ENCODE measurements at regions not wholly inside any gene's neighbourhood (a gene's known extent, or its start where the extent isn't known, plus 50 kb on each side); places are given as distances from the start of the nearest gene placed in this dataset.

GRCh38 chr5:174236070-174236469 is 190.6 kb downstream of the NSG2 start (continued):
- TF ChIP-seq TCF7L2 (IDR thresholded peaks at IDR 0.05; ENCODE audit: borderline replicate concordance, extremely low read depth, insufficient read depth, insufficient read length) = no peak

- intact Hi-C loops (cut with micrococcal nuclease) = no loop called here
- no peak overlapping the region for H2AFZ ChIP-seq (ENCODE audit: low read depth, low read length, poor library complexity, severe bottlenecking)
- no peak overlapping the region for H3K4me2 ChIP-seq (ENCODE audit: low read length)
- no peaks in the 10 kb centered on the region for H3K4me1 ChIP-seq (ENCODE audit: control insufficient read depth in 1 of 2, insufficient read depth in 2 of 2, low read length in 2 of 2)
- no peaks in the 10 kb centered on the region for H3K9me3 ChIP-seq (ENCODE audit: control insufficient read depth in 1 of 2, insufficient read depth in 1 of 2, low read depth in 1 of 2, low read length in 2 of 2)
- ChIA-PET POLR2A (no interaction called here), RAD21 (ENCODE audit: low non-redundant PET in 1 of 2, low total read pairs in 2 of 2, uncharacterized antibody in 2 of 2, unreplicated experiment in 2 of 2) (no interaction called here), CTCF (no interaction called here)
- no peak for ATAC-seq
- H3K27me3 ChIP-seq (ENCODE audit: insufficient read depth, low read length) = no peaks in the 10 kb centered on the region
- no peak overlapping the region for H3K4me3 ChIP-seq (replicated peaks in 1 of 2; ENCODE audit: low read depth in 1 of 2, low read length in 2 of 2)
- no peak overlapping the region for H3K9ac ChIP-seq (ENCODE audit: low read length)
- H4K20me1 ChIP-seq (ENCODE audit: insufficient read depth) = no peaks in the 10 kb centered on the region
- no peaks in the 10 kb centered on the region for H3K9me2 ChIP-seq (ENCODE audit: insufficient read depth)
- no TSS peak for BruUV-seq (replicated peaks)
- no peaks in the 10 kb centered on the region for H3K36me3 ChIP-seq (ENCODE audit: control insufficient read depth in 1 of 2, insufficient read depth in 2 of 2, low read length in 2 of 2)
- no peak for DNase-seq (ENCODE audit: low read depth, low spot score)
- TF ChIP-seq FOSL1 (IDR thresholded peaks at IDR 0.05; ENCODE audit: low read depth) (no peak), ZBTB33 (IDR thresholded peaks at IDR 0.05; ENCODE audit: extremely low read depth, insufficient replicate concordance, low read length) (no peak), ATF3 (IDR thresholded peaks at IDR 0.05) (no peak)
- H3K27ac ChIP-seq (ENCODE audit: low read depth, low read length) = no peak overlapping the region
- no peaks in the 10 kb centered on the region for H3K79me2 ChIP-seq (ENCODE audit: insufficient read depth, low read length)
These were observed 194.2 kb downstream of the NSG2 start for GRCh38 chr5:174239718-174240117.

GRCh38 chr5:174242573-174242972 is 197.1 kb downstream of the NSG2 start:
- Histone ChIP-seq H3K79me2 (ENCODE audit: insufficient read depth, low read length) (no peaks in the 10 kb centered on the region), H3K9me2 (ENCODE audit: insufficient read depth) (no peaks in the 10 kb centered on the region), H3K4me3 (replicated peaks in 1 of 2; ENCODE audit: low read depth in 1 of 2, low read length in 2 of 2) (no peak overlapping the region), H3K4me2 (ENCODE audit: low read length) (no peak overlapping the region), H4K20me1 (ENCODE audit: insufficient read depth) (no peaks in the 10 kb centered on the region), H3K9ac (ENCODE audit: low read length) (no peak overlapping the region), H3K27ac (ENCODE audit: low read depth, low read length) (no peak overlapping the region), H3K36me3 (ENCODE audit: control insufficient read depth in 1 of 2, insufficient read depth in 2 of 2, low read length in 2 of 2) (no peaks in the 10 kb centered on the region), H2AFZ (ENCODE audit: low read depth, low read length, poor library complexity, severe bottlenecking) (no peak overlapping the region), H3K9me3 (ENCODE audit: control insufficient read depth in 1 of 2, insufficient read depth in 1 of 2, low read depth in 1 of 2, low read length in 2 of 2) (no peaks in the 10 kb centered on the region), H3K4me1 (ENCODE audit: control insufficient read depth in 1 of 2, insufficient read depth in 2 of 2, low read length in 2 of 2) (no peaks in the 10 kb centered on the region), H3K27me3 (ENCODE audit: insufficient read depth, low read length) (no peaks in the 10 kb centered on the region; the same call in 1 of the 2 replicates)
- RAD21 ChIA-PET (ENCODE audit: low non-redundant PET in 1 of 2, low total read pairs in 2 of 2, uncharacterized antibody in 2 of 2, unreplicated experiment in 2 of 2) = no interaction called here
- DNase-seq (ENCODE audit: low read depth, low spot score) (no peak), ATAC-seq (no peak)
- CTCF ChIA-PET = no interaction called here
- intact Hi-C loops (cut with micrococcal nuclease) = no loop called here
- BruUV-seq (replicated peaks) = no TSS peak
- TF ChIP-seq ZBTB33 (IDR thresholded peaks at IDR 0.05; ENCODE audit: extremely low read depth, insufficient replicate concordance, low read length) (no peak), YY1 (IDR thresholded peaks at IDR 0.05; ENCODE audit: extremely low read depth, insufficient replicate concordance, low read depth, low read length) (no peak), MAX (IDR thresholded peaks at IDR 0.05) (no peak), POLR2A (IDR thresholded peaks at IDR 0.05; ENCODE audit: borderline replicate concordance, extremely low read depth, insufficient read depth, insufficient read length) (no peak), SP1 (IDR thresholded peaks at IDR 0.05; ENCODE audit: low read depth) (no peak), ZFX (IDR thresholded peaks at IDR 0.05) (no peak), SRF (IDR thresholded peaks at IDR 0.05; ENCODE audit: low read depth) (no peak)
- TF ChIP-seq, protein P1, sequence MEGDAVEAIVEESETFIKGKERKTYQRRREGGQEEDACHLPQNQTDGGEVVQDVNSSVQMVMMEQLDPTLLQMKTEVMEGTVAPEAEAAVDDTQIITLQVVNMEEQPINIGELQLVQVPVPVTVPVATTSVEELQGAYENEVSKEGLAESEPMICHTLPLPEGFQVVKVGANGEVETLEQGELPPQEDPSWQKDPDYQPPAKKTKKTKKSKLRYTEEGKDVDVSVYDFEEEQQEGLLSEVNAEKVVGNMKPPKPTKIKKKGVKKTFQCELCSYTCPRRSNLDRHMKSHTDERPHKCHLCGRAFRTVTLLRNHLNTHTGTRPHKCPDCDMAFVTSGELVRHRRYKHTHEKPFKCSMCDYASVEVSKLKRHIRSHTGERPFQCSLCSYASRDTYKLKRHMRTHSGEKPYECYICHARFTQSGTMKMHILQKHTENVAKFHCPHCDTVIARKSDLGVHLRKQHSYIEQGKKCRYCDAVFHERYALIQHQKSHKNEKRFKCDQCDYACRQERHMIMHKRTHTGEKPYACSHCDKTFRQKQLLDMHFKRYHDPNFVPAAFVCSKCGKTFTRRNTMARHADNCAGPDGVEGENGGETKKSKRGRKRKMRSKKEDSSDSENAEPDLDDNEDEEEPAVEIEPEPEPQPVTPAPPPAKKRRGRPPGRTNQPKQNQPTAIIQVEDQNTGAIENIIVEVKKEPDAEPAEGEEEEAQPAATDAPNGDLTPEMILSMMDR (IDR thresholded peaks at IDR 0.05 in 2 of 3, conservative IDR thresholded peaks at IDR 0.05 in 1 of 3; ENCODE audit: borderline replicate concordance in 1 of 3, insufficient read depth in 1 of 3, low read depth in 2 of 3, low read length in 2 of 3) = no peak
- POLR2A ChIA-PET = no interaction called here

Measured in HCT116 (cell line).